Activated CD4-positive, alpha-beta T cell treated with anti-CD3 and anti-CD28 coated beads, Interleukin-10, Interleukin-2, amounts not matched to agents 100 ng/mL and 50 ng/mL, durations not matched to agents 16 hours and 8 hours (primary cell): ENCODE measurements at regions not wholly inside any gene's neighbourhood (a gene's known extent, or its start where the extent isn't known, plus 50 kb on each side); places are given as distances from the start of the nearest gene placed in this dataset.

Experiments used
- DNase-seq: peaks from one replicate; pipeline ENCODE4 v3.0.0-alpha.2; 2020

DNA sequence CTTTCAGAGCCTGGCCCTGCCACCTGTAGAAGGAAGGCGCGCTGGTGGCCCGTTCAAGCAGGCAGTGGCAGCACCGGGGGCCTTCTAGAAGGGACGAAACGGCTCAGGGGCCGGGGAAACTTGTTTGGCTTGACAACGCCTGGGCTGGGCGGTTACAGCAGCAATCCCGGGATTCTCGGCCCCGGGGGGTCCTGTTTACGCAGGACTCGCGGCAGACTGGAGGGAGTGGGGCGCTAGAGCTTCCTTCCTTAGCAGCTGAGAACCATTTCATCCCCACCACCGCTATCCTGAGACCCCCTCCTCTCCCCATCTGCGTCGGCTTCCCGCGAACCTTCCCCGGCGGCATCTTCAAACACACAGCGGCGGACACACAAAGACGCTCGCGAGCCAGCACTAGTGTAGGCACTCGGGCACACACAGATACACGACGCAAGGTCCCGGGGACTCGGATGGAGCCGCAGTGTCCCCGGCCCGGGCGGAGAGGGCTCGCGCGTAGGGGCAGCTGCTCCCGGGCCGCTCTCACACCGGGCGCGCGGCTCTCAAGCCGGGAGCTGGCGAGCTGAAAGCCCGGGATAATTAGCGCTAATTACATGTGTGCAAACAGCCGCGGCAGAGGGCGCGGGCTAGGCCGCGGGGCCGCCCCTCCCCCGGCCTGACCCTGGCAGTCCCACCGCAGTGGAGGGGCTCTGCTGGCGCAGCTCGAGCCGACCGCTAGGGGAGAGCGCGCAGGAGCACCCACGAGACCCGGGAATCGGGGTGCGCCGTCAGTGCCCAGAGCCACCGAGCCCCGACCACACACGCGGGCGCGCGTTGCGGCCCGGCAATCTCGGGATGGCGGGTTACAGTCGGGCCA, 271.4 kb downstream of the FOXD2 start:
- DNase-seq: no peak

DNA sequence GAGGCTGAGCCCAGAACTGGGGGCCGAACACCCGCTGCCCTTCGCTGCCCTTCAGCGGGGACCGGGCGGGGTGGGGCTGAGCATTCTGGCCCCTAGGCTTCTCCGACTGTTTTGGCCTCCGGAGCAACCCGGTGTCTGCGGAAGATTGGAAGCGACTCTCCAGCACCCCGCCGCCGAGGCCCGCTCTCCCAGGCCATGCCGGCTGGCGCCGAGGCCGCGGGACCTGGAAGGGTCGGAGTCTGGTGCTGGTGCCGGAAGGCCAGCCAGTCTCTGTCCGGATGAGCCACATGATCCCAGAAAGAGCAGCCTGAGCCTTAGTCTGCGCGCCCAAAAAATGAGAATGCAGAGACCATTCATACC, 272.0 kb downstream of the FOXD2 start:
- DNase-seq: no peak

DNA sequence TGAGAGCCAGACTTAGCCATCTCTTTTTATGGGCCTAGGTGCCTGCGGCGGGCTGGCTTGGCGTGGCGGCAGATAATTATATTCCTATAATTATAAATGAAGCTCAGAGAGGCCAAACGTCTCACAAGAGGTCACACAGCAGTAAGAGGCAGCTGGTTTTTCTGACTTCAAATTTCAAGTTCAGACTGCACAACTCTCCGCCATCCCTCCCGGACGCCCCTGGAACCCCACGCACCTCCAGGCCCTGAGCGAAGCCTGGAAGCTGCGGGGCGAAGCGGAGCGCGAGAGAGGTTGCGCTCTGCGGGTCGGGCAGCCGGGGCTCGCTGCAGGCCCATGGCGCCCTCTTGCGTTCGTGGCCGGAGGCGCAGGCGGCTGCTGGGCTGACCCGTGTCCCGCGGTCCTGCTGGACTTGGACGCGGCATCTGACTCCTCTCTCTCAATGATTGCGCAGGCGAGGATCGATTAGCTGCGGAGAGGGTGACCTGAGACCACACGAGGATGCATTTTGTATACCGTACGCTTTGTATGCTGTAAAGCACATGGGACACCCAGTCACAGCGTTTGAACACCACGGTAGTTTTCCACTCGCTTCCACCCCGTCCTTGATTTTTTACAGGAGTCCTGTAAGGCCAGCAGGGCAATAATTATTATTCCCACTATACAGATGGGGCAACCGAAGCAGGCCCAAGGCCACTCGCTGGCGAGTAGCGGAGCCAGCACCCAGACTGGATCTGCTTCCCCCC, 272.7 kb downstream of the FOXD2 start:
- DNase-seq: peak; percentile 73
